Nephron progenitor cell (in vitro differentiated cells): ENCODE measurements at regions not wholly inside any gene's neighbourhood (a gene's known extent, or its start where the extent isn't known, plus 50 kb on each side); places are given as distances from the start of the nearest gene placed in this dataset.

ENCODE experiments used
- DNase-seq: peaks from one replicate; pipeline ENCODE4 v3.0.0; 2021
- H3K27ac Mint-ChIP-seq: 2 replicates; pipeline ENCODE4 v1.8.0; 2021; ENCODE audit warnings: mild to moderate bottlenecking, moderate library complexity, mixed read lengths
- H3K27me3 Mint-ChIP-seq: 2 replicates; pipeline ENCODE4 v1.8.0; 2021; ENCODE audit warnings: mild to moderate bottlenecking, low read depth, mixed read lengths; ENCODE audit not compliant: poor library complexity
- H3K36me3 Mint-ChIP-seq: 2 replicates; pipeline ENCODE4 v1.8.0; 2021; ENCODE audit warnings: low read depth, mixed read lengths
- H3K4me1 Mint-ChIP-seq: 2 replicates; pipeline ENCODE4 v1.8.0; 2021; ENCODE audit warnings: mixed read lengths
- H3K4me3 Mint-ChIP-seq: 2 replicates; pipeline ENCODE4 v1.8.0; 2021; ENCODE audit warnings: mild to moderate bottlenecking, moderate library complexity, mixed read lengths
- H3K9me3 Mint-ChIP-seq: 2 replicates; pipeline ENCODE4 v1.8.0; 2021; ENCODE audit warnings: mild to moderate bottlenecking, moderate library complexity, mixed read lengths
- CTCF ChIP-seq: fragments of 200-600 bp; sonication (generic); IDR thresholded peaks from 2 replicates; pipeline ENCODE4 v1.5.0; 2021; ENCODE audit warnings: antibody characterized with exemption

GRCh38 chr10:78382047-78382446, 348.4 kb downstream of the RPS24 start:
- Mint-ChIP-seq H3K27me3 (peaks cover 18% of the 10 kb centered on the region), H3K27ac (no peak overlapping the region), H3K9me3 (peaks cover 28% of the 10 kb centered on the region), H3K4me3 (no peak overlapping the region), H3K4me1 (peaks cover 5% of the 10 kb centered on the region), H3K36me3 (no peaks in the 10 kb centered on the region)
- no peak for DNase-seq
- no peak for TF ChIP-seq CTCF

- peaks cover 28% of the 10 kb centered on the region for H3K9me3 Mint-ChIP-seq
- H3K27ac Mint-ChIP-seq: no peak overlapping the region
- no peak overlapping the region for H3K4me3 Mint-ChIP-seq
- H3K36me3 Mint-ChIP-seq: no peaks in the 10 kb centered on the region
- H3K27me3 Mint-ChIP-seq: peaks cover 24% of the 10 kb centered on the region
- TF ChIP-seq CTCF: no peak
- H3K4me1 Mint-ChIP-seq: peaks cover 5% of the 10 kb centered on the region
- no peak for DNase-seq
Observed at GRCh38 chr10:78382772-78383171, 349.1 kb downstream of the RPS24 start.

- peaks cover 28% of the 10 kb centered on the region for H3K9me3 Mint-ChIP-seq
- peaks cover 24% of the 10 kb centered on the region for H3K27me3 Mint-ChIP-seq
- no peak overlapping the region for H3K4me3 Mint-ChIP-seq
- TF ChIP-seq CTCF: no peak
- no peaks in the 10 kb centered on the region for H3K36me3 Mint-ChIP-seq
- peaks cover 5% of the 10 kb centered on the region for H3K4me1 Mint-ChIP-seq
- no peak for DNase-seq
- H3K27ac Mint-ChIP-seq: no peak overlapping the region
Observed at GRCh38 chr10:78383378-78384048, 349.9 kb downstream of the RPS24 start.

- Mint-ChIP-seq H3K27me3 (peaks cover 24% of the 10 kb centered on the region), H3K27ac (no peak overlapping the region), H3K4me3 (no peak overlapping the region), H3K9me3 (peaks cover 24% of the 10 kb centered on the region), H3K4me1 (peaks cover 5% of the 10 kb centered on the region), H3K36me3 (no peaks in the 10 kb centered on the region)
- TF ChIP-seq CTCF: no peak
- DNase-seq: no peak
Observed at GRCh38 chr10:78384049-78384431, 350.4 kb downstream of the RPS24 start.

- Mint-ChIP-seq H3K36me3 (no peaks in the 10 kb centered on the region), H3K27me3 (peaks cover 32% of the 10 kb centered on the region), H3K9me3 (peaks cover 9% of the 10 kb centered on the region), H3K4me3 (no peak overlapping the region), H3K27ac (no peak overlapping the region), H3K4me1 (peaks cover 5% of the 10 kb centered on the region)
- no peak for TF ChIP-seq CTCF
- DNase-seq: no peak
Observed at GRCh38 chr10:78385599-78385998, 351.9 kb downstream of the RPS24 start.

GRCh38 chr10:78386509-78386908, 352.8 kb downstream of the RPS24 start:
- no peak for TF ChIP-seq CTCF
- Mint-ChIP-seq H3K9me3 (peaks cover 5% of the 10 kb centered on the region), H3K4me3 (no peak overlapping the region), H3K27me3 (peaks cover 31% of the 10 kb centered on the region), H3K36me3 (no peaks in the 10 kb centered on the region), H3K4me1 (no peaks in the 10 kb centered on the region), H3K27ac (no peak overlapping the region)
- no peak for DNase-seq
